ENCODE measurements at regions not wholly inside any gene's neighbourhood (a gene's known extent, or its start where the extent isn't known, plus 50 kb on each side); places are given as distances from the start of the nearest gene placed in this dataset.
A peak's percentile ranks its signal among the peaks of the same experiment; 100 is the strongest.

DNA sequence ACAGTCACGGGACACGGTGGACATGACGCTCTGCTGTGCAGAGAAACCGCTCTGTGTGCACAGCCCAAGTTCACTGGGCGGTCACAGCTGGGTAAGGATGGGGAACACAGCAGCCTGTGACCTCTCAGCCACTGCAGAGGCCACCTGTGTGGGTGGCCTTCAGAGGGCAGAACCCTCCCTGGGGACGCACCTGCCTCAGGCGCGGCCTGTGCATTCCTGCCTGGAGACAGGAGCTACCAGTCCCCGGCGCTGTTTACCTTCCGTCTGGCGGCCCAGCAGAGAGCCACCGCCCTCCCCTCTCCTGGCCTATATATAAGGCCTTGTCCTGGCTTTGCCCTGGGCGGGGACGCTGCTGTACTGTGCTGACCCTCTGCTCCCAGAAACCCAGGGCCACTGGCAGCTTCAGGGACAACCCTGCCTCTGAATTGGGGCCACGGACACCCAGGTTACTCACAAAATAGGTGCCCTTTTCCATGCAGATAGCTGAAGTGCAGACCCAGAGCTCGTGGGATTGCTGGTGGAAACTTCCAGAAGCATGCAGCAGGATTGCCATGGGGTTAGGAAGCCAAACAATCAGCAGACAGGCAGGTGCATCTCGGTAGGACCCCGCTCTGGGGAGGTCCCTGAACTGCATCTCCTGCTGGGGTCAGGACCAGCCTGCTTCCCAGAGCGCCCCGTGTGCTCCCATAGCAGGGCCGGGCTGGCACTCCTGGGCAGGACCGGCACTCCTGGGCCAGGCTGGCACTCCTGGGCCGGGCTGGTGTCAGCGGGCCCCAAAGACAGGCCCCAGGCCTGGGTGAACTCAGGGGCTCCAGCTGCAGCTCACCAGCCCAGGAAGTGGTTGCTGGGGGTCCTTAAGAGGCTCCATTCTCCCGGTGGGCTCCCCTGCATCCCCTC is 83.6 kb downstream of the SIK1 start (continued):
- TF ChIP-seq NPAS2 (CRISPR knock-in tag; IDR thresholded peaks at IDR 0.05; ENCODE audit: borderline replicate concordance) (no peak), HOXB13 (CRISPR knock-in tag; IDR thresholded peaks at IDR 0.05; ENCODE audit: low read depth) (peak; percentile 6; the same call in 1 of the 2 replicates), HEYL (CRISPR knock-in tag; IDR thresholded peaks at IDR 0.05) (no peak), RFX5 (IDR thresholded peaks at IDR 0.05) (peak; percentile 65; the same call in 1 of the 2 replicates), RAD21 (conservative IDR thresholded peaks at IDR 0.05 in 1 of 2, IDR thresholded peaks at IDR 0.05 in 1 of 2) (peak; percentile 46 to 56; a peak in 4 of 5 replicates), JUN (IDR thresholded peaks at IDR 0.05) (peak; percentile 87 to 97), KDM5A (IDR thresholded peaks at IDR 0.05) (no peak), SREBF2 (IDR thresholded peaks at IDR 0.05) (no peak), HOXB5 (CRISPR knock-in tag; IDR thresholded peaks at IDR 0.05) (no peak), MAZ (IDR thresholded peaks at IDR 0.05; ENCODE audit: borderline replicate concordance, low read depth, low read length) (no peak), JUNB (IDR thresholded peaks at IDR 0.05) (peak; percentile 67), FOXS1 (CRISPR knock-in tag; IDR thresholded peaks at IDR 0.05) (no peak), ZSCAN20 (CRISPR knock-in tag; IDR thresholded peaks at IDR 0.05) (no peak), MYC (IDR thresholded peaks at IDR 0.05; ENCODE audit: borderline replicate concordance, low read length) (no peak), EHF (CRISPR knock-in tag; IDR thresholded peaks at IDR 0.05) (no peak; the same call in 1 of the 2 replicates), FOSB (CRISPR knock-in tag; IDR thresholded peaks at IDR 0.05) (peak; percentile 88), ZFP36 (IDR thresholded peaks at IDR 0.05; ENCODE audit: borderline replicate concordance, partially characterized antibody) (no peak), ZC3H11A (IDR thresholded peaks at IDR 0.05) (no peak), GATA3 (IDR thresholded peaks at IDR 0.05; ENCODE audit: borderline replicate concordance) (peak; percentile 99), PHF8 (IDR thresholded peaks at IDR 0.05; ENCODE audit: borderline replicate concordance, low read depth) (no peak), RCOR1 (IDR thresholded peaks at IDR 0.05; ENCODE audit: low read depth, low read length) (no peak), FOSL2 (IDR thresholded peaks at IDR 0.05) (no peak; the same call in 1 of the 2 replicates), FOSL2 (CRISPR knock-in tag; IDR thresholded peaks at IDR 0.05) (peak; percentile 71; the same call in 1 of the 2 replicates), CBX2 (IDR thresholded peaks at IDR 0.05; ENCODE audit: borderline replicate concordance, low read depth) (no peak), RARB (CRISPR knock-in tag; IDR thresholded peaks at IDR 0.05) (peak; percentile 98)
- TF ChIP-seq, protein P1, sequence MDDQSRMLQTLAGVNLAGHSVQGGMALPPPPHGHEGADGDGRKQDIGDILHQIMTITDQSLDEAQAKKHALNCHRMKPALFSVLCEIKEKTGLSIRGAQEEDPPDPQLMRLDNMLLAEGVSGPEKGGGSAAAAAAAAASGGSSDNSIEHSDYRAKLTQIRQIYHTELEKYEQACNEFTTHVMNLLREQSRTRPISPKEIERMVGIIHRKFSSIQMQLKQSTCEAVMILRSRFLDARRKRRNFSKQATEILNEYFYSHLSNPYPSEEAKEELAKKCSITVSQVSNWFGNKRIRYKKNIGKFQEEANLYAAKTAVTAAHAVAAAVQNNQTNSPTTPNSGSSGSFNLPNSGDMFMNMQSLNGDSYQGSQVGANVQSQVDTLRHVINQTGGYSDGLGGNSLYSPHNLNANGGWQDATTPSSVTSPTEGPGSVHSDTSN (IDR thresholded peaks at IDR 0.05) = peak; percentile 89
- TF ChIP-seq, protein P2, sequence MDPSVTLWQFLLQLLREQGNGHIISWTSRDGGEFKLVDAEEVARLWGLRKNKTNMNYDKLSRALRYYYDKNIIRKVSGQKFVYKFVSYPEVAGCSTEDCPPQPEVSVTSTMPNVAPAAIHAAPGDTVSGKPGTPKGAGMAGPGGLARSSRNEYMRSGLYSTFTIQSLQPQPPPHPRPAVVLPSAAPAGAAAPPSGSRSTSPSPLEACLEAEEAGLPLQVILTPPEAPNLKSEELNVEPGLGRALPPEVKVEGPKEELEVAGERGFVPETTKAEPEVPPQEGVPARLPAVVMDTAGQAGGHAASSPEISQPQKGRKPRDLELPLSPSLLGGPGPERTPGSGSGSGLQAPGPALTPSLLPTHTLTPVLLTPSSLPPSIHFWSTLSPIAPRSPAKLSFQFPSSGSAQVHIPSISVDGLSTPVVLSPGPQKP (IDR thresholded peaks at IDR 0.05; ENCODE audit: low read depth, low read length) = no peak
- TF ChIP-seq, protein P3, sequence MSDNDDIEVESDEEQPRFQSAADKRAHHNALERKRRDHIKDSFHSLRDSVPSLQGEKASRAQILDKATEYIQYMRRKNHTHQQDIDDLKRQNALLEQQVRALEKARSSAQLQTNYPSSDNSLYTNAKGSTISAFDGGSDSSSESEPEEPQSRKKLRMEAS (IDR thresholded peaks at IDR 0.05) = peak; percentile 87
- TF ChIP-seq, protein P4, sequence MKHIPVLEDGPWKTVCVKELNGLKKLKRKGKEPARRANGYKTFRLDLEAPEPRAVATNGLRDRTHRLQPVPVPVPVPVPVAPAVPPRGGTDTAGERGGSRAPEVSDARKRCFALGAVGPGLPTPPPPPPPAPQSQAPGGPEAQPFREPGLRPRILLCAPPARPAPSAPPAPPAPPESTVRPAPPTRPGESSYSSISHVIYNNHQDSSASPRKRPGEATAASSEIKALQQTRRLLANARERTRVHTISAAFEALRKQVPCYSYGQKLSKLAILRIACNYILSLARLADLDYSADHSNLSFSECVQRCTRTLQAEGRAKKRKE (CRISPR knock-in tag; IDR thresholded peaks at IDR 0.05; ENCODE audit: low read depth) = peak; percentile 72
- TF ChIP-seq, protein P5, sequence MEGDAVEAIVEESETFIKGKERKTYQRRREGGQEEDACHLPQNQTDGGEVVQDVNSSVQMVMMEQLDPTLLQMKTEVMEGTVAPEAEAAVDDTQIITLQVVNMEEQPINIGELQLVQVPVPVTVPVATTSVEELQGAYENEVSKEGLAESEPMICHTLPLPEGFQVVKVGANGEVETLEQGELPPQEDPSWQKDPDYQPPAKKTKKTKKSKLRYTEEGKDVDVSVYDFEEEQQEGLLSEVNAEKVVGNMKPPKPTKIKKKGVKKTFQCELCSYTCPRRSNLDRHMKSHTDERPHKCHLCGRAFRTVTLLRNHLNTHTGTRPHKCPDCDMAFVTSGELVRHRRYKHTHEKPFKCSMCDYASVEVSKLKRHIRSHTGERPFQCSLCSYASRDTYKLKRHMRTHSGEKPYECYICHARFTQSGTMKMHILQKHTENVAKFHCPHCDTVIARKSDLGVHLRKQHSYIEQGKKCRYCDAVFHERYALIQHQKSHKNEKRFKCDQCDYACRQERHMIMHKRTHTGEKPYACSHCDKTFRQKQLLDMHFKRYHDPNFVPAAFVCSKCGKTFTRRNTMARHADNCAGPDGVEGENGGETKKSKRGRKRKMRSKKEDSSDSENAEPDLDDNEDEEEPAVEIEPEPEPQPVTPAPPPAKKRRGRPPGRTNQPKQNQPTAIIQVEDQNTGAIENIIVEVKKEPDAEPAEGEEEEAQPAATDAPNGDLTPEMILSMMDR (IDR thresholded peaks at IDR 0.05) = no peak
- TF ChIP-seq, protein P6, sequence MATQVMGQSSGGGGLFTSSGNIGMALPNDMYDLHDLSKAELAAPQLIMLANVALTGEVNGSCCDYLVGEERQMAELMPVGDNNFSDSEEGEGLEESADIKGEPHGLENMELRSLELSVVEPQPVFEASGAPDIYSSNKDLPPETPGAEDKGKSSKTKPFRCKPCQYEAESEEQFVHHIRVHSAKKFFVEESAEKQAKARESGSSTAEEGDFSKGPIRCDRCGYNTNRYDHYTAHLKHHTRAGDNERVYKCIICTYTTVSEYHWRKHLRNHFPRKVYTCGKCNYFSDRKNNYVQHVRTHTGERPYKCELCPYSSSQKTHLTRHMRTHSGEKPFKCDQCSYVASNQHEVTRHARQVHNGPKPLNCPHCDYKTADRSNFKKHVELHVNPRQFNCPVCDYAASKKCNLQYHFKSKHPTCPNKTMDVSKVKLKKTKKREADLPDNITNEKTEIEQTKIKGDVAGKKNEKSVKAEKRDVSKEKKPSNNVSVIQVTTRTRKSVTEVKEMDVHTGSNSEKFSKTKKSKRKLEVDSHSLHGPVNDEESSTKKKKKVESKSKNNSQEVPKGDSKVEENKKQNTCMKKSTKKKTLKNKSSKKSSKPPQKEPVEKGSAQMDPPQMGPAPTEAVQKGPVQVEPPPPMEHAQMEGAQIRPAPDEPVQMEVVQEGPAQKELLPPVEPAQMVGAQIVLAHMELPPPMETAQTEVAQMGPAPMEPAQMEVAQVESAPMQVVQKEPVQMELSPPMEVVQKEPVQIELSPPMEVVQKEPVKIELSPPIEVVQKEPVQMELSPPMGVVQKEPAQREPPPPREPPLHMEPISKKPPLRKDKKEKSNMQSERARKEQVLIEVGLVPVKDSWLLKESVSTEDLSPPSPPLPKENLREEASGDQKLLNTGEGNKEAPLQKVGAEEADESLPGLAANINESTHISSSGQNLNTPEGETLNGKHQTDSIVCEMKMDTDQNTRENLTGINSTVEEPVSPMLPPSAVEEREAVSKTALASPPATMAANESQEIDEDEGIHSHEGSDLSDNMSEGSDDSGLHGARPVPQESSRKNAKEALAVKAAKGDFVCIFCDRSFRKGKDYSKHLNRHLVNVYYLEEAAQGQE (IDR thresholded peaks at IDR 0.05) = no peak
